ENCODE measurements at regions not wholly inside any gene's neighbourhood (a gene's known extent, or its start where the extent isn't known, plus 50 kb on each side); places are given as distances from the start of the nearest gene placed in this dataset.
A peak's percentile ranks its signal among the peaks of the same experiment; 100 is the strongest.

DNA sequence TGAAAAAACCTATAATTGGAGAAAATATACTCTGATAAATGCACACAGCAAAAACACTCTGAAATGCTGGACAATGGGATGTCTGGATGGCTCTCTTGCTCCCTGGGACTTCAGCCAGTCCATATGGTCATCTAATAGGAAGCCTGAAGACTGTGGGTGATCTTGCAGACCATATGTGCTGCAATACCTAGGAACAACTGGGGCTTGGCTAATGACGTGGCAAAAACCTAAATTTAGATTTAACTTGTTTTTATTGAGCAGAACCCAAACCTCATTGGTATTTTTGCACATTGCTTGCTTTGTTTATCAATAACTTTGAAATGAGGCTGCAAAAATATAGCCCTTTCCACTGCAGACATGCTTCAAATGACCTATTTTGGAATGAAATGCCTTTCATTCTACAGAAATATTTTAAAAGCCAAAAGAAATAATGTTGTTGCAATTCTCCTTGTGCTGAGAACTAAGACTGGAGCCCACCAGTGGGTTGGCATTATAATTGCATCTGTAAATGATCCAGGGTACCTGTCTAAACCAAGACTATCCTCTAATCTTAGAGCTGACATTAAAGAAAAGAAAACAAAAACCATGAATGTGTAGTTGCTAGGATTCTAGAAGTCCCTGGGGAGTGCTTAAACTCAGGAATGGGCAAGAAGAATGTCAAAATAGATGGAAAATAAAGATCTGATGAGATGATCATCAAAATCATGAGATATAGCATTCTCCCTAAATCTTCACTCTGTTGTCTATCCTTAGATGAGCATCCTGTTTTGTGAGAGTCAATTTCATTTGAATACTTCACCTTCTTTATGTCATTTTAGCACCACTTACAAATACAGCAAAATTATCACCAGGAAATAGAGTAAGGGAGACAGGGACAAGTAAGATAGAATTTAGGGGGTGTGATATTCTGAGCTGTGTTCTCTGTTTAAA lies 152.1 kb upstream of the RIMS1 start:
- Mint-ChIP-seq H3K9me3 (no peaks in the 10 kb centered on the region), H3K27me3 (ENCODE audit: low read depth) (no peaks in the 10 kb centered on the region), H3K4me1 (no peaks in the 10 kb centered on the region), H3K27ac (ENCODE audit: unreplicated experiment) (peak overlapping the region; percentile 52), H3K4me3 (no peak overlapping the region), H3K36me3 (ENCODE audit: low read depth) (no peaks in the 10 kb centered on the region)
- TF ChIP-seq, protein P1, sequence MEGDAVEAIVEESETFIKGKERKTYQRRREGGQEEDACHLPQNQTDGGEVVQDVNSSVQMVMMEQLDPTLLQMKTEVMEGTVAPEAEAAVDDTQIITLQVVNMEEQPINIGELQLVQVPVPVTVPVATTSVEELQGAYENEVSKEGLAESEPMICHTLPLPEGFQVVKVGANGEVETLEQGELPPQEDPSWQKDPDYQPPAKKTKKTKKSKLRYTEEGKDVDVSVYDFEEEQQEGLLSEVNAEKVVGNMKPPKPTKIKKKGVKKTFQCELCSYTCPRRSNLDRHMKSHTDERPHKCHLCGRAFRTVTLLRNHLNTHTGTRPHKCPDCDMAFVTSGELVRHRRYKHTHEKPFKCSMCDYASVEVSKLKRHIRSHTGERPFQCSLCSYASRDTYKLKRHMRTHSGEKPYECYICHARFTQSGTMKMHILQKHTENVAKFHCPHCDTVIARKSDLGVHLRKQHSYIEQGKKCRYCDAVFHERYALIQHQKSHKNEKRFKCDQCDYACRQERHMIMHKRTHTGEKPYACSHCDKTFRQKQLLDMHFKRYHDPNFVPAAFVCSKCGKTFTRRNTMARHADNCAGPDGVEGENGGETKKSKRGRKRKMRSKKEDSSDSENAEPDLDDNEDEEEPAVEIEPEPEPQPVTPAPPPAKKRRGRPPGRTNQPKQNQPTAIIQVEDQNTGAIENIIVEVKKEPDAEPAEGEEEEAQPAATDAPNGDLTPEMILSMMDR (conservative IDR thresholded peaks at IDR 0.05) = no peak
- no peak for DNase-seq (ENCODE audit: low read depth, low spot score)

DNA sequence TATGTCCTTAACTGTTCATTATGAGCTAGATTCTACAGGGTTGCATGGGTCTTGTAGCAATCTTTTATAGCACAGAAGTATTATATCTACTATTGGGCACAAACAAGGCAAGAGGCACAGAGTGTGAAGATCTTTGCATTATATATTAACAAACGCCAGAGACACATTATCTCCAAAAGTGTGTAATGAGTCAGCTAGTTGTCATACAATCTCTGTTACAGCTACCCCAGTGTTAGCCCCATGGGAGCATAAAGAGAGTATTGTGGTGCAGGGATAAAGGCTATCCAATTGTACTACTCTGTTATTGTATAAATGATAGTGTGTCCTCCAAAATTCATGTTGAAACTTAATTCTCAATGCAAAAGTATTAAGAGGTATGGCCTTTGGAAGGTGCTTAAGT lies 148.4 kb upstream of the RIMS1 start:
- Mint-ChIP-seq H3K36me3 (ENCODE audit: low read depth) (no peaks in the 10 kb centered on the region), H3K9me3 (no peaks in the 10 kb centered on the region), H3K27ac (ENCODE audit: unreplicated experiment) (no peak overlapping the region), H3K27me3 (ENCODE audit: low read depth) (no peaks in the 10 kb centered on the region), H3K4me1 (no peaks in the 10 kb centered on the region), H3K4me3 (no peak overlapping the region)
- no peak for DNase-seq (ENCODE audit: low read depth, low spot score)
- TF ChIP-seq, protein P1 (conservative IDR thresholded peaks at IDR 0.05) = no peak

DNA sequence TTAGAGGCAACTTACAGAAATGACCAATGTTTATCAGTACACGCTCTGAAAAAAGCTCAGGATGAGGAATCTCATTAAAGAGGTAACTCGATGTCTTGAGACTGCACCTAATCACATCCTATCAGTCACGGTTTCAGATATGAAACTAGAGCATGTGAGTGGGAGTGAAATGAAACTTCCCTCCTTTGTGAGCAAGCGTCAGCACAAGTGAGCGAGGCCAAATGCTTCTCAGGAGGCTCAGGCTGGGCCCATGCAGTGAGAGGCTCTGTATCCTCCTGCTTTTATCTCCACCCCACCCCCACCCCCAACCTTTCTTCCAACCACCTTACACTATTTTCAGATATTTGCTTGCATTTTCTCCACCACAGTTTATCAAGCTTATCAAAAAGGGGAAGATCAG lies 140.8 kb upstream of the RIMS1 start:
- H3K4me1 Mint-ChIP-seq = no peaks in the 10 kb centered on the region
- TF ChIP-seq, protein P1 (conservative IDR thresholded peaks at IDR 0.05) = no peak
- H3K27me3 Mint-ChIP-seq (ENCODE audit: low read depth) = no peaks in the 10 kb centered on the region
- H3K36me3 Mint-ChIP-seq (ENCODE audit: low read depth) = no peaks in the 10 kb centered on the region
- no peaks in the 10 kb centered on the region for H3K9me3 Mint-ChIP-seq
- H3K27ac Mint-ChIP-seq (ENCODE audit: unreplicated experiment) = no peak overlapping the region
- H3K4me3 Mint-ChIP-seq = no peak overlapping the region
- no peak for DNase-seq (ENCODE audit: low read depth, low spot score)

DNA sequence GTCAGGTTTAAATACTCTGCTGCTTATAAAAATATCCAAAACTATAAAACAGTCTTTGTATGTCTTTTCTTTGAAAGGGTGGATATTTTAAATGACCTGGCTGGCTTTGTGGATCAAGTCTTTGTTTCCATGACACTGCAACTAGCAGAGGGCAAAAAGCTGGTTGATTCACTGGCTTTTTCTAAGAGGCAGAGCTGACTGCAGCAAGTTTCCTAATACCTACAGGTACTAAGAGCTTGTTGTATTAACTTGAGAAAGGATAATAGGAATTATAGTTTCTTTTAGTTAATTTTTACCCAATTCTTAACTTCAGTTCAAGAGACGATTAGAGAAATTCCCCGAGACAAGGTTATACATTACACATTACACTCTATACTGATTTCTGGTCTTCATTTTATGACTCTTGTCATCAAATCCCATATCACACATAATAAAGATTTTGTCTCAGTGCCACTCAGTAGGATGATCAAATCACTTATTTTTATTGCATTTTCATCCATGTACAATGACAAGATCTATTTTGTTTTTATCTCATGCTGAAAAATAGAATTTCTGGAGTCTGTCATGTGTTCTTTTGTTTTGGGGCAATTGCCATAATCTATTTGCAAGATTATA lies 120.1 kb upstream of the RIMS1 start:
- Mint-ChIP-seq H3K27ac (ENCODE audit: unreplicated experiment) (no peak overlapping the region), H3K9me3 (peaks cover 2% of the 10 kb centered on the region), H3K4me3 (no peak overlapping the region), H3K4me1 (peaks cover 3% of the 10 kb centered on the region), H3K36me3 (ENCODE audit: low read depth) (no peaks in the 10 kb centered on the region), H3K27me3 (ENCODE audit: low read depth) (no peaks in the 10 kb centered on the region)
- no peak for DNase-seq (ENCODE audit: low read depth, low spot score)
- TF ChIP-seq, protein P1 (conservative IDR thresholded peaks at IDR 0.05) = no peak

DNA sequence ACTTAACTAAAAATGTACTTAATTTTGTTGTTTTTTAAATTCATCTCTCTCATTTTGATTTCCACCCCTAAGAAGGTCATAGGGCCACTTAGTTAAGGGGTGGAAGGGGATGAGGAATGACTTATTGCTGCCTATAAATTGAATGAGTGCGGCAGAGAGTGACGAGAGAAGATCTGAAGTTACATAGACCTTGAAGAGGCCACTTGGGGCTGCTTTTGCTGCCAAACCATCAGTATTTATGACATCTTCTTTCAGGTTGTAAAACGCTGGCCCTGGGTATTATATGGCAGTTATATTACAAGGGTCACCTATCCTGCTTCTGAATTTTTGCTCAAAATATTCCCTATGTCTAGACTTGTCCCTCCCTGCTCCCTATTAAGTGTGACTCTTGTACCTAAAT lies 119.6 kb upstream of the RIMS1 start:
- Mint-ChIP-seq H3K4me1 (peaks cover 3% of the 10 kb centered on the region), H3K9me3 (peaks cover 2% of the 10 kb centered on the region), H3K36me3 (ENCODE audit: low read depth) (no peaks in the 10 kb centered on the region), H3K27ac (ENCODE audit: unreplicated experiment) (no peak overlapping the region), H3K27me3 (ENCODE audit: low read depth) (no peaks in the 10 kb centered on the region), H3K4me3 (no peak overlapping the region)
- TF ChIP-seq, protein P1 (conservative IDR thresholded peaks at IDR 0.05) = no peak
- DNase-seq (ENCODE audit: low read depth, low spot score) = no peak

Measured in neural crest cell (in vitro differentiated cells).